GM12873 (cell line): ENCODE measurements at regions not wholly inside any gene's neighbourhood (a gene's known extent, or its start where the extent isn't known, plus 50 kb on each side); places are given as distances from the start of the nearest gene placed in this dataset.

Experiments
- CTCF ChIP-seq: IDR thresholded peaks from 2 replicates; pipeline ENCODE4 v1.5.1; 2012; ENCODE audit warnings: low read depth, mild to moderate bottlenecking, moderate library complexity, low read length, control low read depth; ENCODE audit not compliant: insufficient read depth; ENCODE audit errors: missing control alignments

DNA sequence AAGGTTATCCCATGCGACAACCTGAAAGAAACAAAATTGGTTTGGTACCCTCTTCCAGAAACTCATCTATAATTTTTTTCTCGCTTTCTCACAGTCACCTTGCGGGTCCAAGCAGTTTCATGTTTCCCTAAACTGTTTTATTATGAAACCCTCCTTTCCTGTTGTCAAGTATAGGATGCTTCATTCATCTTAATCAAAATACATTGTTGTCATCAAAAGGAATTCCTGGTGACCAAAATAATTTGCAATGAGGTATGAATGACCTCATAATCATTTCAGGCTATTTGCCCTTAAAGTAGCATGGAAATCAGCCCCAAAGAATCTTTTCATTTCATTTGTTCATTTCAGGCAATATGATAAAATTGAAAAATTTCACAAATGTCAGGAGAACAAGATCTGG is 503.0 kb downstream of the SPATA31D1 start:
- TF ChIP-seq CTCF: no peak

DNA sequence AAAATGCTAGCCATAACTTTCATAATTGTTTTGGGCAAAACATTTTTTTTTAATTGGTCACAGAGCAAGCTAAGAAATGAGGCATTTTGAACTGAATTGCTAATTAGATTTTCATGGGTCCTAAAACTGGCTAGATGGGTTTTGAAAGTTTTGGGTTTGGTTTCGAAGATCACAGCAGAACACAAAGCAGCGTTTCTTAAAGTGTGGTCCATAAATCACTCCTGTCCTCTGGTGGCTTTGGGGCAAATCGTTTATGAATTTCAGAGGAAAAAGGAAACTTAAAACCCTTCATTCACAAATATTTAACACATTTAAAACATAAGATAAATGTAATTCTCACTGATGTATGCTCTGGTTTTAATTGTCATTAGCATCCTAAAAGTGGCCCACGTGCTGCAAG is 503.7 kb downstream of the SPATA31D1 start:
- no peak for TF ChIP-seq CTCF

DNA sequence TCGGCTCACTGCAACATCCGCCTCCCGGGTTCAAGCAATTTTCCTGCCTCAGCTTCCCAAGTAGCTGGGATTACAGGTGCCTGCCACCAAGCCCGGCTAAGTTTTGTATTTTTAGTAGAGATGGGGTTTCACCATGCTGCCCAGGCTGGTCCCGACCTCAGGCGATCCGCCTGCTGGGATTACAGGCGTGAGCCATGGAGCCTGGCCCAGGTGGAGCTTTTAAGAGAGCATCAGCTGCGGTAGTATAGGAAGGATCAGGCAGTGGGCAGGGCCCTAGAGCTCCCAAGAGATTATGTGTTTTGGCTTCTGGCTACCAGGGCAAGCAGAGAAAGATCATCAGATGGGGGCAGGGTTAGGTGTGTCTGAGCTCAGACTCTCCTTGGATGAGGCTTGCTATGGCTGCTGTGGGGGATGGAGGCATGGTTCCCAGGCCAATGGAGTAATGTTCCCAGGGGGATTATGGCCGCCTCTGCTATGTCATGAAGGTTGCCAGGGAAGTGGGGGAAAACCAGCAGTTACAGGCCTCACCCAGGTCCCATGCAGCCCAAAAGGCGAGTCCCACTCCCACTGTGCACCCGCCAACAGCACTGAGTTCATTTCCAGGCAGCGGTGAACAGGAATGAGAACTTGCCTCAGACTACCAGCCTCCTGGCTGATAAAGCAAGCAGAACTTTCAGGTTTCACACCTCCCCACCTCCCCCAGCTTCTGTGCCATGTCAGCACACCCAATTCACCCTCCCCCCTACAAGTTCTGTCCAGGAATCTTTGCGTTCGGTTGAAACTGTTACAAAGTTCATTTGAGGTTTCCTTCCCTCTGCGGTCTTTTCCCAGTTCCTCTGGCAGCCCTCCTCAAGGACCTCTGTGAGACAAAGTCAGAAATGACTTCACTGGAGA is 507.6 kb downstream of the SPATA31D1 start:
- no peak for TF ChIP-seq CTCF

- no peak for TF ChIP-seq CTCF
Observed at GRCh38 chr9:82498541-82499317, 510.2 kb downstream of the SPATA31D1 start.

DNA sequence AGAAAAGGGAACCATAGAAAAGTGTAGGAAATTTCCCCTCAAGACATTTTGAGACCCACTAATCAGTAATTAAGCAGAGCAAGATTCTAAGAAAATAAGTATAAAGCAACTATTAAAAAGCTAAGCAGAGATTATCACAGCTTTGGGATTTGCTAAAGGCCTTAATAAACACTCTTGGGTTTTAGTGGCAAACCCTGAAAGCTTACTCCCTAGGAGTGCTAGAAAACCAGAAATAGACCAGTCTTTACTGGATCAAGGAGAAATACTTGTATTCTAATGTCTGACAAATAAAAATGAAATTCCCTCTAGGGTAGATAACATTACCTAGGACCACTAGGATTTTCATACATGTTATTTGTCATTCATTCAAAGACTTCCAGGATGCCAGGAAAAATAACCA is 510.8 kb downstream of the SPATA31D1 start:
- TF ChIP-seq CTCF: no peak

- no peak for TF ChIP-seq CTCF
Observed at GRCh38 chr9:82504620-82505019, 516.0 kb downstream of the SPATA31D1 start.

- no peak for TF ChIP-seq CTCF
Observed at GRCh38 chr9:82511626-82512025, 523.1 kb downstream of the SPATA31D1 start.
